ENCODE measurements at regions not wholly inside any gene's neighbourhood (a gene's known extent, or its start where the extent isn't known, plus 50 kb on each side); places are given as distances from the start of the nearest gene placed in this dataset.

DNA sequence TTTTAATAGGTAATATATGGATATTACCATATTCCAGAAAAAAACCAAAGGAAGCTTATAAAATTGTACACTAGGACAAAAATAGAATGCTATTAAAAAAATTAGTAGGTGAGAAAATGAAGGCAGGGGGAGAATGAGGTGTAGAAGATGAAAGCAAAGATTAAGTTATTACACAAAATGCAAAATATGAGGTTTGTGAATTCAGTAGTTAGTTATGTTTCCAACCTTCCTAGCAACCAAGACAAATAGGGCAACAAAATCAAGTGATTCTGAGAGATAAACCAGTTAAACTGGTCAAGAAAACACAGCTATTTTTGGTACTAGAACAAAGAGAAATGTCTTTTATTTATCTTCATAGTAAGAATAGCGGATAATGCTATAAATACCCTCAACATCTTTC is 300.0 kb upstream of the RASGEF1B start:
- ATAC-seq (no peak), DNase-seq (no peak)
- H3K36me3 ChIP-seq = no peaks in the 10 kb centered on the region
- no peaks in the 10 kb centered on the region for H3K9me3 ChIP-seq
- H3K27ac ChIP-seq = no peak overlapping the region
- H3K27me3 ChIP-seq = no peaks in the 10 kb centered on the region
- no peak overlapping the region for H3K4me3 ChIP-seq
- H3K4me1 ChIP-seq = no peaks in the 10 kb centered on the region
- TF ChIP-seq, protein P1, sequence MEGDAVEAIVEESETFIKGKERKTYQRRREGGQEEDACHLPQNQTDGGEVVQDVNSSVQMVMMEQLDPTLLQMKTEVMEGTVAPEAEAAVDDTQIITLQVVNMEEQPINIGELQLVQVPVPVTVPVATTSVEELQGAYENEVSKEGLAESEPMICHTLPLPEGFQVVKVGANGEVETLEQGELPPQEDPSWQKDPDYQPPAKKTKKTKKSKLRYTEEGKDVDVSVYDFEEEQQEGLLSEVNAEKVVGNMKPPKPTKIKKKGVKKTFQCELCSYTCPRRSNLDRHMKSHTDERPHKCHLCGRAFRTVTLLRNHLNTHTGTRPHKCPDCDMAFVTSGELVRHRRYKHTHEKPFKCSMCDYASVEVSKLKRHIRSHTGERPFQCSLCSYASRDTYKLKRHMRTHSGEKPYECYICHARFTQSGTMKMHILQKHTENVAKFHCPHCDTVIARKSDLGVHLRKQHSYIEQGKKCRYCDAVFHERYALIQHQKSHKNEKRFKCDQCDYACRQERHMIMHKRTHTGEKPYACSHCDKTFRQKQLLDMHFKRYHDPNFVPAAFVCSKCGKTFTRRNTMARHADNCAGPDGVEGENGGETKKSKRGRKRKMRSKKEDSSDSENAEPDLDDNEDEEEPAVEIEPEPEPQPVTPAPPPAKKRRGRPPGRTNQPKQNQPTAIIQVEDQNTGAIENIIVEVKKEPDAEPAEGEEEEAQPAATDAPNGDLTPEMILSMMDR (IDR thresholded peaks at IDR 0.05) = no peak
- intact Hi-C loops (cut with DNase I) = no loop called here

DNA sequence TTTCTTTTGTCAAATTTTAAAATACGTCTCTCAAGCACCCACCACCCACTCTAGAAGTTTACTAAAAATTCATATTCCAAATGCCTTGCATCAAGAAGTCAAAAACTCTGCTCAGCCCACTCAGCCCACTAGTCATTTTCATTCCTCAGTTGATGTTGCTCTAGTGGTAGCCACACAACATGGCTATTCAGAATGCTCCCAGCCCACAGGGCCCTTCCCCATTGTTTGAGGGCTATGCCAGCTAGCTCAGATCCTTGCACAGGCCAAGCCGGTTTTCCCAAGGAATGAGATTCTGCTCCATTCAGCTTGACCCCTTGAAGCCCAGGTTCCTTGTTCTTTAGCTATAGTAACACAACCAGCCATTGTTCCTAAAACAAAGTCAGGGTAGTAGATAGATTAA is 297.5 kb upstream of the RASGEF1B start:
- no peaks in the 10 kb centered on the region for H3K27me3 ChIP-seq
- H3K27ac ChIP-seq = no peak overlapping the region
- DNase-seq (no peak), ATAC-seq (no peak)
- intact Hi-C loops (cut with DNase I) = no loop called here
- TF ChIP-seq, protein P1 (IDR thresholded peaks at IDR 0.05) = no peak
- no peak overlapping the region for H3K4me3 ChIP-seq
- H3K4me1 ChIP-seq = no peaks in the 10 kb centered on the region
- H3K36me3 ChIP-seq = no peaks in the 10 kb centered on the region
- no peaks in the 10 kb centered on the region for H3K9me3 ChIP-seq

DNA sequence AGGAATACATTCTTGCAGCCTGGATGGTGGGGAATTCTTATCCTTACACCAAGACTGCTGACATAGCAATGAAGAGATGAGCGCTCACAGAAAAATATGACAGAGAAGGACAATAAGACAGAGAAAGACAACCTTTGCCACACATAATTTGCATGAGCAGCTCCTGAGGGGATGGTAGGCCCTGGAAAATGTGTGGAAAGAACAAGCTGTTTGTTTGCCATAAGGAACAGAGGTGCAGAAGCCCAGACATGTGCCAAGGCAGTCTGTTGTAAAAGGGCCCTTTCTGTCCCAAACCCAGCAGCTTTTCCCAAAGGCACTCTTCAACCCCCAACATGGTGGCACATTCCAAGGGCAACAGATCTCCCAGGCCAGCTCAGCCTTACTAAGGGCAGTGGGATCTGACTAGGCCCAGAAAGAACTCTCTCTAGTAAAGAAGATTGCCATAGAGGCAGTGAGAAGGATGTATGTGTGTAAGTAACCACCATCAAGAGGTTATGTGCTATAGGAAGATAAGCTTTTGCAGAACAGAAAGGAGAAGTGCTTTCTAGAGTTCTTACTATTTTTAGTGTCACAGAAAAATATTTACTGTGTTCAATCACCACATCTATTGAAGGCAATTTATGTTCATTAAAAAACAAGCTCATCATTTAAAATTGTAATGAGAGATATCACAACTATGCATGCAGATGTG is 287.0 kb upstream of the RASGEF1B start:
- H3K4me3 ChIP-seq = no peak overlapping the region
- no peaks in the 10 kb centered on the region for H3K9me3 ChIP-seq
- H3K27me3 ChIP-seq = no peaks in the 10 kb centered on the region
- DNase-seq (no peak), ATAC-seq (no peak)
- no peak overlapping the region for H3K27ac ChIP-seq
- intact Hi-C loops (cut with DNase I) = no loop called here
- no peaks in the 10 kb centered on the region for H3K36me3 ChIP-seq
- TF ChIP-seq, protein P1 (IDR thresholded peaks at IDR 0.05) = no peak
- H3K4me1 ChIP-seq = no peaks in the 10 kb centered on the region

DNA sequence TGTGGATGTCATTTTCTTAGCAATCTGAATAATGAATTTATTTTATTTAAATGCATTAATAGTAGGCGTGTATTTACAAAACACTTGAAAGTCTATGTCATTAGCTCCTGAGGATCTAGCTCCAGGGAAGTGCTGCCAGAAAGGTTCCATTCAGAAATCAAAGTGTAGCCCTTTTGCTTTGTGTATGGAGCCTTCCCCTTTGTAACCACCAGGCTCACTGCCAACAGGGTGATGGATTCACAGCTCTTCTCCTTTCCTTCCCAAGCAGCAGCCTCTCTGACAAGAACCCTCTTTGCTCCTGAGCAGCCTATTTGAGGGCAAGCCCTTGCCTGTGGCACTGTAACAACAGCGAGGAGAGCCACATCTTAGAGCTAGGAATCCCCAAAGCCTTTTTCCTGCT is 286.0 kb upstream of the RASGEF1B start:
- H3K27me3 ChIP-seq = no peaks in the 10 kb centered on the region
- ATAC-seq = peak; percentile 30
- DNase-seq = no peak
- intact Hi-C loops (cut with DNase I) = no loop called here
- H3K36me3 ChIP-seq = no peaks in the 10 kb centered on the region
- no peaks in the 10 kb centered on the region for H3K4me1 ChIP-seq
- no peaks in the 10 kb centered on the region for H3K9me3 ChIP-seq
- no peak overlapping the region for H3K27ac ChIP-seq
- H3K4me3 ChIP-seq = no peak overlapping the region
- TF ChIP-seq, protein P1 (IDR thresholded peaks at IDR 0.05) = no peak

DNA sequence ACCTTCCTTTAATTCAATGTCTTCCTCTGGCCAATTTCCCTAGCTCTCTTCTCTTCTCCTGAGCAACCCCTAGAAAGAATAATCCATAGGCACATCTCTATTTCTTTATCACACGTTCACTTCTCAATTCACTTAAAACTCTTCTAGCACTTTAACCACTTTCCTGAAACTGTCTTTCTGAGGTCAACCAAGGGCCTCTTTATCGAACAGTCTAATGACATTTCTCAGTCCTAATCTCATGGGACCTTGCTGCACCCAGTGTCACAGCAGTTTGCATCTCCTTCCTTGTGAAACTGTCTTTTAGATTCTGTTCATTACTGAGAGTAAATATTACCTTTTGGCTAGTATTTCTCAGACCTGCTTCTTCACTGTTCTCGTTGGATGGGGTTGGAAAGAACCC is 285.3 kb upstream of the RASGEF1B start:
- no peaks in the 10 kb centered on the region for H3K4me1 ChIP-seq
- intact Hi-C loops (cut with DNase I) = no loop called here
- H3K36me3 ChIP-seq = no peaks in the 10 kb centered on the region
- no peak overlapping the region for H3K4me3 ChIP-seq
- H3K27ac ChIP-seq = no peak overlapping the region
- no peaks in the 10 kb centered on the region for H3K9me3 ChIP-seq
- no peak for ATAC-seq
- H3K27me3 ChIP-seq = no peaks in the 10 kb centered on the region
- DNase-seq = no peak
- TF ChIP-seq, protein P1 (IDR thresholded peaks at IDR 0.05) = no peak
